Neutrophil (primary cell): ENCODE measurements at regions not wholly inside any gene's neighbourhood (a gene's known extent, or its start where the extent isn't known, plus 50 kb on each side); places are given as distances from the start of the nearest gene placed in this dataset.

Experiments used
- H3K27ac ChIP-seq: fragments of 200-600 bp; sonication (generic); 2 replicates; pipeline ENCODE4 v1.5.1; 2016; ENCODE audit warnings: mild to moderate bottlenecking, moderate library complexity
- H3K27me3 ChIP-seq: fragments of 200-600 bp; sonication (generic); 2 replicates; pipeline ENCODE4 v1.6.0; 2016; ENCODE audit warnings: mild to moderate bottlenecking
- H3K36me3 ChIP-seq: fragments of 200-600 bp; sonication (generic); 2 replicates; pipeline ENCODE4 v1.5.1; 2017
- H3K4me1 ChIP-seq, 2 experiments: fragments of 200-600 bp in 1 of 2; sonication (generic) in 1 of 2; 1 replicate in 1 of 2; 2 replicates in 1 of 2; pipeline versions ENCODE4 v1.5.1 to v1.6.1; 2013 to 2016; ENCODE audit warnings: low read depth in 1 of 2, low read length in 1 of 2, mild to moderate bottlenecking in 1 of 2, moderate library complexity in 1 of 2; ENCODE audit not compliant: control insufficient read depth in 1 of 2, insufficient read depth in 1 of 2
- H3K4me3 ChIP-seq, 2 experiments: fragments of 200-600 bp in 1 of 2; sonication (generic) in 1 of 2; 1 replicate in 1 of 2; 2 replicates in 1 of 2; pipeline ENCODE4 v1.5.1; 2013 to 2016; ENCODE audit warnings: low read depth in 1 of 2, low read length in 1 of 2, mild to moderate bottlenecking in 1 of 2, moderate library complexity in 1 of 2
- H3K9me3 ChIP-seq: fragments of 200-600 bp; sonication (generic); 2 replicates; pipeline ENCODE4 v1.5.1; 2016
- CTCF ChIP-seq: fragments of 200-600 bp; sonication (generic); IDR thresholded peaks from 2 replicates; pipeline ENCODE4 v1.5.1; 2016; ENCODE audit warnings: antibody characterized with exemption

GRCh38 chr3:22907161-22907780, 295.9 kb upstream of the UBE2E2 start:
- Histone ChIP-seq H3K27me3 (no peaks in the 10 kb centered on the region), H3K4me3 (no peak overlapping the region), H3K4me1 (no peaks in the 10 kb centered on the region), H3K36me3 (no peaks in the 10 kb centered on the region), H3K27ac (no peak overlapping the region), H3K9me3 (no peaks in the 10 kb centered on the region)
- no peak for TF ChIP-seq CTCF

DNA sequence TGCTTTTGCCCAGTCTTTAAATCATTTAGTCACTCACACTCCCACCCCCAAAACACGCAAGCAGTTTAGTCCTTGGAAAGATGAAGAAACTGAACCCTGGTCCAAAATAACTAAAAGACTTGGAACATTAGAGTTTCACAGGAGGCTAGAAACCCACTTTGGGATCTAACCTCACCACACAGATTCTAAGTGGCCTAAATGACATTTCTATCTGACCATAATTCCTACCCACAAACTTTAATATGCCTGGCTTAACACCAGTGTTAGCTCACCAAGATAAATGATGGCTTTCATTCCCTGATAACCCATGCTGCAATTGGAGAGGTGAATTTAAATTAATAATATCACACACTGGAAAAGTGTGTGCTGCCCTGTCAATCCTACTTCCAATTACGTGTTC, 295.3 kb upstream of the UBE2E2 start:
- Histone ChIP-seq H3K36me3 (no peaks in the 10 kb centered on the region), H3K4me3 (no peak overlapping the region), H3K27ac (no peak overlapping the region), H3K9me3 (no peaks in the 10 kb centered on the region), H3K4me1 (no peaks in the 10 kb centered on the region), H3K27me3 (no peaks in the 10 kb centered on the region)
- no peak for TF ChIP-seq CTCF

DNA sequence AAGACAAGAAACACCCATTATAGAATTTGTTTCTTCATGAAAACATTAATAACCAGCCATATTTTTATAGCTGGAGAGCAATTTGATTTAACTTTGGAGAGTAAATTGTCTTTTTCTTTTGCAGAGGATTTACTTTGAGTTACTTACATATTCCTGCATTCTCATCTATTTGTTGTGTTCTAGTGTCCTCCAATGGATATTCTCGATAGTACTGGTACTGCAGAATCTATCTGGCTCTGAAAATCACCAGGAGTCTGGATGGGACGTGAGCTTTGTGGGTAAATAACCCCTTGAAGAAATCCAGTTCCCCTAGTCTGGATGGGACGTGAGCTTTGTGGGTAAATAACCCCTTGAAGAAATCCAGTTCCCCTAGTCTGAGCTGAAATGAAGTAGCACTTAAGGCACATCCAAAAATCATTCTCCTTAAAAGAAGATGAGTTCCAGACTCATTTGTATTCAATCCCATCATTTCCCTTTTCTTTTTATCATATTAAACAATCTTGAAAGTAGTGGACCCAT, 294.1 kb upstream of the UBE2E2 start:
- no peak for TF ChIP-seq CTCF
- Histone ChIP-seq H3K27ac (no peak overlapping the region), H3K4me1 (no peaks in the 10 kb centered on the region), H3K9me3 (no peaks in the 10 kb centered on the region), H3K4me3 (no peak overlapping the region), H3K27me3 (no peaks in the 10 kb centered on the region), H3K36me3 (no peaks in the 10 kb centered on the region)

DNA sequence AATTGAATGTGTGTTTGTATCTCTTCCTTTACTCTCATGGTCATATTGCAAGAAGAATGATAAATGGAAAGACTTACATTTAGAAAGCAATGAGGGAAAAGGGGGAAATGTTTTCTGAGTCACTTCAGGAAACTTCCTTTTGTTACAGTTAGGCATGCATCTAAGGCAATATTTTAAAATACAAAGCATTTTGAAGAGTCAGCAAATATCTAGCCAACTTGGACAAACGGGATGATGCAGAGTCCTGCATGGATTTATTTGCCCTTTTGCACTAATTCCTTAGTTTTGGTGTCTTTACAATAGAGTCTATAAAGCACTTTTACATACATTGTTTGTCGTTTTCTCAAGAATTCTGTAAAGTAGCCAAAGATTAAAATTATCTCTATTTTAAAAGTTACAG, 286.2 kb upstream of the UBE2E2 start:
- H3K4me3 ChIP-seq, result no peak overlapping the region
- no peaks in the 10 kb centered on the region for H3K4me1 ChIP-seq
- no peak overlapping the region for H3K27ac ChIP-seq
- no peaks in the 10 kb centered on the region for H3K36me3 ChIP-seq
- H3K27me3 ChIP-seq, result no peaks in the 10 kb centered on the region
- no peaks in the 10 kb centered on the region for H3K9me3 ChIP-seq
- no peak for TF ChIP-seq CTCF

GRCh38 chr3:22920006-22920405, 283.1 kb upstream of the UBE2E2 start:
- Histone ChIP-seq H3K4me3 (no peak overlapping the region), H3K4me1 (no peaks in the 10 kb centered on the region), H3K36me3 (no peaks in the 10 kb centered on the region), H3K27me3 (no peaks in the 10 kb centered on the region), H3K27ac (no peak overlapping the region), H3K9me3 (no peaks in the 10 kb centered on the region)
- no peak for TF ChIP-seq CTCF
